SJCRH30 (cell line): ENCODE measurements at regions not wholly inside any gene's neighbourhood (a gene's known extent, or its start where the extent isn't known, plus 50 kb on each side); places are given as distances from the start of the nearest gene placed in this dataset.

Experiments used
- DNase-seq, 2 experiments: peaks; one replicate each; pipeline ENCODE4 v3.0.0-alpha.2; 2015 to 2020
- H3K27ac ChIP-seq: fragments of 250-450 bp; sonication (Bioruptor Pico); 2 replicates; pipeline ENCODE4 v1.5.1; 2020; ENCODE audit warnings: mild to moderate bottlenecking, moderate library complexity
- H3K27me3 ChIP-seq: fragments of 250-450 bp; sonication (Bioruptor Pico); 2 replicates; pipeline ENCODE4 v1.5.1; 2020; ENCODE audit warnings: mild to moderate bottlenecking, moderate library complexity
- H3K36me3 ChIP-seq: fragments of 250-450 bp; sonication (Bioruptor Pico); 2 replicates; pipeline ENCODE4 v1.5.1; 2020; ENCODE audit warnings: mild to moderate bottlenecking, moderate library complexity
- H3K4me1 ChIP-seq: fragments of 250-450 bp; sonication (Bioruptor Pico); 2 replicates; pipeline ENCODE4 v1.5.1; 2020; ENCODE audit warnings: mild to moderate bottlenecking, moderate library complexity
- H3K4me3 ChIP-seq: fragments of 250-450 bp; sonication (Bioruptor Pico); 2 replicates; pipeline ENCODE4 v1.5.1; 2020; ENCODE audit warnings: mild to moderate bottlenecking, moderate library complexity
- H3K9me3 ChIP-seq: fragments of 250-450 bp; sonication (Bioruptor Pico); replicated peaks from 2 replicates; pipeline ENCODE4 v1.5.1; 2020; ENCODE audit warnings: mild to moderate bottlenecking, moderate library complexity

- no peak for DNase-seq
- Histone ChIP-seq H3K4me3 (no peak overlapping the region), H3K9me3 (no peaks in the 10 kb centered on the region), H3K36me3 (no peaks in the 10 kb centered on the region), H3K27me3 (peaks cover 35% of the 10 kb centered on the region), H3K27ac (no peak overlapping the region), H3K4me1 (no peaks in the 10 kb centered on the region)
Measured at GRCh38 chr22:49170053-49170452, 657.6 kb downstream of the BRD1 start.

- Histone ChIP-seq H3K9me3 (no peaks in the 10 kb centered on the region), H3K4me1 (no peaks in the 10 kb centered on the region), H3K4me3 (no peak overlapping the region), H3K36me3 (no peaks in the 10 kb centered on the region), H3K27me3 (peaks cover 32% of the 10 kb centered on the region), H3K27ac (no peak overlapping the region)
- no peak for DNase-seq
Measured at GRCh38 chr22:49169074-49169744, 658.5 kb downstream of the BRD1 start.

DNA sequence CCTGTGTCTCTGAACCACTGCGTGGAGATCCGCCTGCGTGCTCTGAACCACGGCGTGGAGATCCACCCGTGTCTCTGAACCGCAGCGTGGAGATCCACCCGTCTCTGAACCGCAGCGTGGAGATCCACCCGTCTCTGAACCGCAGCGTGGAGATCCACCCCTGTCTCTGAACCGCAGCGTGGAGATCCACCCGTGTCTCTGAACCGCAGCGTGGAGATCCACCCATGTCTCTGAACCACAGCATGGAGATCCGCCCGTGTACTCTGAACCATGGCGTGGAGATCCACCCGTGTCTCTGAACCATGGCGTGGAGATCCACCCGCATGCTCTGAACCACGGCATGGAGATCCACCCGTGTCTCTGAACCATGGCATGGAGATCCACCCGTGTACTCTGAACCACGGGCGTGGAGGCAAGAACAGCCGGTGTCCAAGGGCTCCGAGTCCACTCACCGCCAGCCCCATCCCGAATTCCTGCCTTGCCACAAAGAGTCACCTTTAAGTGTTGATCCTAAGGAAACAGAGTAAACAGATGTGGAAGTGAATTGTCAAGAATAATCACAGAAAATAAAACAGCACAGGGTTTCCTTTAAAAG lies 659.4 kb downstream of the BRD1 start:
- no peak for DNase-seq
- Histone ChIP-seq H3K36me3 (no peaks in the 10 kb centered on the region), H3K4me1 (no peaks in the 10 kb centered on the region), H3K9me3 (no peaks in the 10 kb centered on the region), H3K27me3 (peaks cover 39% of the 10 kb centered on the region), H3K4me3 (no peak overlapping the region), H3K27ac (no peak overlapping the region)

- no peaks in the 10 kb centered on the region for H3K9me3 ChIP-seq
- H3K27ac ChIP-seq = no peak overlapping the region
- DNase-seq = no peak
- H3K36me3 ChIP-seq = no peaks in the 10 kb centered on the region
- peaks cover 53% of the 10 kb centered on the region for H3K27me3 ChIP-seq
- H3K4me3 ChIP-seq = no peak overlapping the region
- H3K4me1 ChIP-seq = no peaks in the 10 kb centered on the region
Measured at GRCh38 chr22:49166746-49167145, 660.9 kb downstream of the BRD1 start.

- Histone ChIP-seq H3K27me3 (peaks cover 58% of the 10 kb centered on the region), H3K36me3 (no peaks in the 10 kb centered on the region), H3K4me3 (no peak overlapping the region), H3K9me3 (no peaks in the 10 kb centered on the region), H3K27ac (no peak overlapping the region), H3K4me1 (no peaks in the 10 kb centered on the region)
- DNase-seq = no peak
Measured at GRCh38 chr22:49166211-49166610, 661.5 kb downstream of the BRD1 start.

GRCh38 chr22:49164773-49165320 lies 662.8 kb downstream of the BRD1 start:
- Histone ChIP-seq H3K4me3 (no peak overlapping the region), H3K9me3 (no peaks in the 10 kb centered on the region), H3K27ac (no peak overlapping the region), H3K27me3 (peaks cover 54% of the 10 kb centered on the region), H3K4me1 (no peaks in the 10 kb centered on the region), H3K36me3 (no peaks in the 10 kb centered on the region)
- no peak for DNase-seq

DNA sequence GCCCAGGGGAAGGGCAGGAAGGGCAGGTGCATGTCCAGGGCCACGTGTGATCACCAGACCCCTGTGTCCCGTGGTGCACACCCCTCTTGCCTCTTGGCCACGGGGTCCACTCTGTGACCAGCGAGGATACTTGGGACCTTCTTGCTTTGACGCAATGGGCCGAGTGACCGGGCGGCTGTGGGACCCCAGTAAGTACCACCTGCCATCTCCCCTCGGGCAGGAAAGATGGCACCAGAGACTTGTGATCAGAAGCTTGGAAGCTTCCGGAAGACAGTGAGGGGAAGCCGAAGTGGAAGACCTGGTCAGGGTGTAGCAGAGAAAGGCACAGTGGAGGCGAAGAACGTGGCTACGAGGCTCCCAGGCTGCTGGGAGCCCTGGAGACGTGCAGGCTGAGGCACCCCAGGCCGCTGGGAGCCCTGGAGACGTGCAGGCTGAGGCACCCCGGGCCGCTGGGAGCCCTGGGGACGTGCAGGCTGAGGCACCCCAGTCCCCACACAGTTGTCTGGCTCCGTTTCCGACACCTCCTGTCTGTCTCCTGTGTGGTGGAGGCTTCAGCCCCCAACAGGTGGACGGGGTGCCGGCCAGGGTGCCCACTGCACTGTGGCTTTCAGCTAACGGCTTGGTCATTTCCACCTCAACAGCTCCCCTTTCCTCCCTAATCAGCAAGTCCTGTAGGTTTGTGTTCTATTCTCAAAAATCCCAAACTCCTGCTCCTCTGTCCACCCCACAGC lies 663.5 kb downstream of the BRD1 start:
- Histone ChIP-seq H3K4me3 (no peak overlapping the region), H3K27ac (no peak overlapping the region), H3K9me3 (no peaks in the 10 kb centered on the region), H3K4me1 (no peaks in the 10 kb centered on the region), H3K27me3 (peaks cover 51% of the 10 kb centered on the region), H3K36me3 (no peaks in the 10 kb centered on the region)
- no peak for DNase-seq

GRCh38 chr22:49163258-49163959 lies 664.3 kb downstream of the BRD1 start:
- Histone ChIP-seq H3K27ac (no peak overlapping the region), H3K27me3 (peaks cover 47% of the 10 kb centered on the region), H3K4me3 (no peak overlapping the region), H3K9me3 (no peaks in the 10 kb centered on the region), H3K4me1 (no peaks in the 10 kb centered on the region), H3K36me3 (no peaks in the 10 kb centered on the region)
- DNase-seq = no peak

GRCh38 chr22:49162841-49163240 lies 664.8 kb downstream of the BRD1 start:
- DNase-seq = no peak
- no peaks in the 10 kb centered on the region for H3K9me3 ChIP-seq
- peaks cover 47% of the 10 kb centered on the region for H3K27me3 ChIP-seq
- H3K36me3 ChIP-seq = no peaks in the 10 kb centered on the region
- H3K27ac ChIP-seq = no peak overlapping the region
- H3K4me1 ChIP-seq = no peaks in the 10 kb centered on the region
- H3K4me3 ChIP-seq = no peak overlapping the region

- Histone ChIP-seq H3K27me3 (peaks cover 42% of the 10 kb centered on the region), H3K4me3 (no peak overlapping the region), H3K9me3 (no peaks in the 10 kb centered on the region), H3K27ac (no peak overlapping the region), H3K36me3 (no peaks in the 10 kb centered on the region), H3K4me1 (no peaks in the 10 kb centered on the region)
- DNase-seq = no peak
Measured at GRCh38 chr22:49161002-49161850, 666.4 kb downstream of the BRD1 start.

GRCh38 chr22:49160261-49161001 lies 667.2 kb downstream of the BRD1 start:
- Histone ChIP-seq H3K27me3 (peaks cover 38% of the 10 kb centered on the region), H3K27ac (no peak overlapping the region), H3K9me3 (no peaks in the 10 kb centered on the region), H3K36me3 (no peaks in the 10 kb centered on the region), H3K4me1 (no peaks in the 10 kb centered on the region), H3K4me3 (no peak overlapping the region)
- no peak for DNase-seq

GRCh38 chr22:49159711-49160110 lies 668.0 kb downstream of the BRD1 start:
- Histone ChIP-seq H3K4me3 (no peak overlapping the region), H3K27ac (no peak overlapping the region), H3K9me3 (no peaks in the 10 kb centered on the region), H3K27me3 (peaks cover 43% of the 10 kb centered on the region), H3K4me1 (no peaks in the 10 kb centered on the region), H3K36me3 (no peaks in the 10 kb centered on the region)
- DNase-seq = no peak

DNA sequence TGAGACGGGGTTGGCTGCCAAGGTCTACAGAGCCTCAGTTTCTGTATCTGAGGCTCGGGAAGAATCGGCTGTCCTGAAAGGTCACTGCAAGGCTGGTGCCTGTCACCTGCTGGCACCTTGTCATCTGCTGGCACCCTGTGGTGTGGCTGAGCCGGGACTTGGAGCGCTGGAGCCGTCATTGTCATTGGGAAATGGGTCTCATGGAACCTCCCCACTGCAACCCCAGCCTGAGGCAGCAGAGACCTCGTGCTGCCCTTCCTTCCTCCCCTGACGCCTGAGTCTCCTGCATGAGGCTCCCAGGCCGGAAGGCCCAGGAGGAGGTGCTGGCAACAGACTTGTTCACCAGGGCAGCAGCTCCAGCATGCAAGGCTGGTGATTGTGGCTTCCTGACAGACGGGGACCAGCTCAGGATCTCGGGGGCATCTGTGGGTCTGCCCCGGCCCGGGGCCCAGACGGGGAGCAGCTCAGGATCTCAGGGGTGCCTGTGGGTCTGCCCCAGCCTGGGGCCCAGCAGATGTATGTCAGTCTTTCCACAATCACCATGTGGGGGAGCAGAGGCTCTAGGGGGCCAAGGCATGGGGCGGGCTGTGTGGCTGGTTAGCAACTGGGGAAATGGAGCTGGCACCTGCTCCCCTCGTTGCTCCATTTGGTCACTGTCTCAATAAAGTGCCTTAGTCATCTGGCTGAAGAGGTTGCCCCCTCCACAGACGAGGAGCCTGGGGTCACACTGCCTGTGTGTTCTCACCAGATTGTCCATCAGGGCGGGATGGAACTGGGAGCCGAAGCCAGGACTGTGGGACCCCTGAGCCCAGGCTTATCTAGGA lies 668.7 kb downstream of the BRD1 start:
- no peak overlapping the region for H3K4me3 ChIP-seq
- peaks cover 41% of the 10 kb centered on the region for H3K27me3 ChIP-seq
- H3K27ac ChIP-seq = no peak overlapping the region
- DNase-seq = no peak
- H3K4me1 ChIP-seq = no peaks in the 10 kb centered on the region
- no peaks in the 10 kb centered on the region for H3K9me3 ChIP-seq
- no peaks in the 10 kb centered on the region for H3K36me3 ChIP-seq
